HPDE6-E6E7 (cell line): ENCODE measurements at regions not wholly inside any gene's neighbourhood (a gene's known extent, or its start where the extent isn't known, plus 50 kb on each side); places are given as distances from the start of the nearest gene placed in this dataset.

Source experiments
- DNase-seq: peaks from one replicate; pipeline ENCODE4 v3.0.0; 2011; ENCODE audit warnings: missing footprints; ENCODE audit errors: extremely low spot score

DNA sequence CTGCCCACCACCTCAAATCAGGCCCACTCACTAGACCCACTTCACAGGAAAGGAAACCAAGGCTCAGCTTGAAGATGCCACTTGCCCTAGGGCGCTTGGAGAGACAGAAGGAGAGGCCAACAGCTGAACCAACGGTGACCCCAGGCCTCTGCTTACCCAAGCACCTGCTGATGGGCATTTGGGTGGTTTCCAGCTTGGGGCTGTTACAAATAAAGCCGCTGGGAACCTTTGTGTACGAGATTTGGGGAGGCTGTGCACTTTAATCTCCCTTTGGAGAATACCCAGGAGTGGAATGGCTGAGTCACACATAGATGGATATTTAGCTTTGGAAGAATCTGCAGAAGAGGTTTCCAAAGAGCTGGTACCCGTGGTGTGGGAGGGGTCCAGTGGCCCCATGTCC, 50.9 kb upstream of the LINC01488 start:
- DNase-seq = no peak

DNA sequence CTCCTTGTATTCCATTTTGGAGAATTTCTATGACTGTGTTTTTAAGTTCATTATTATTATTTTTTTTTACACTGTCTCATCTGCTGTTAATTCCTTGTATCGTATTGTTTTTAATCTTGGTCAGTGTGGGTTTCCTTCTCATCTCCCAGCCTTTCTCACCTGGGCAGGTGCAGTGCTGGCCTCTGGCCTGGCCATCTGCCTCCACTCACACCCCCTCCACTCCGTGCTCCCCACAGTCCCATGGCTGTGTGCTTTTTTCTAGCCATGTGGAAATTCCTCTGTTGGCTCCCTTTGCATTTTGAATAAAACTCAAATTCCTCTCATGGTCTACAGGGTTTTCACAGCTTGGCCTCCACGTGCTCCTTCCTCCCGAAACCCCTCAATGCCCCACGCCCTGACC, 50.3 kb upstream of the LINC01488 start:
- no peak for DNase-seq
